ENCODE measurements at regions not wholly inside any gene's neighbourhood (a gene's known extent, or its start where the extent isn't known, plus 50 kb on each side); places are given as distances from the start of the nearest gene placed in this dataset.

DNA sequence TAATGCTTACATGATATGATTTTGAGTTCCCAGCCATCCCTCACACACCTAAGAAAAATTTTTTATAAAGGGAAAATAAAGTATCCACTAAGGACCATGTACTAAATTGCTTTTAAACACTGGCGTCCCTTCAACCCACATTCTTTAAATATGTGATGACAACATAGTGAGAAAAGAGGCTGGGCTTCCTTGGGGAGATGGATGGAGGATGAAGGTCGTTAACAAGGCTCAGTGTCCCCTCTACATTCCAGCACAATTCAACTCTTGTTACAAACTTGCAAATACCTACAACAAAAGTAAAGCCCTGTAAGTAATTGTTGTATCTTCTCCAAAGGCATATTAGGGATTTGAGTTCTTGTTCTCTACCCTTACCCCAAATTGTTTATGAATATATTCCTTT, 87.2 kb upstream of the SLC4A7 start:
- no peaks in the 10 kb centered on the region for H3K36me3 ChIP-seq
- intact Hi-C loops (cut with DNase I), result no loop called here
- H3K4me1 ChIP-seq (replicated peaks), result no peaks in the 10 kb centered on the region
- H3K9me3 ChIP-seq, result no peaks in the 10 kb centered on the region
- 64% methylated on average over 2 of the region's 2 CpGs for WGBS
- no peak for DNase-seq (ENCODE audit: low spot score)
- TF ChIP-seq, protein P1, sequence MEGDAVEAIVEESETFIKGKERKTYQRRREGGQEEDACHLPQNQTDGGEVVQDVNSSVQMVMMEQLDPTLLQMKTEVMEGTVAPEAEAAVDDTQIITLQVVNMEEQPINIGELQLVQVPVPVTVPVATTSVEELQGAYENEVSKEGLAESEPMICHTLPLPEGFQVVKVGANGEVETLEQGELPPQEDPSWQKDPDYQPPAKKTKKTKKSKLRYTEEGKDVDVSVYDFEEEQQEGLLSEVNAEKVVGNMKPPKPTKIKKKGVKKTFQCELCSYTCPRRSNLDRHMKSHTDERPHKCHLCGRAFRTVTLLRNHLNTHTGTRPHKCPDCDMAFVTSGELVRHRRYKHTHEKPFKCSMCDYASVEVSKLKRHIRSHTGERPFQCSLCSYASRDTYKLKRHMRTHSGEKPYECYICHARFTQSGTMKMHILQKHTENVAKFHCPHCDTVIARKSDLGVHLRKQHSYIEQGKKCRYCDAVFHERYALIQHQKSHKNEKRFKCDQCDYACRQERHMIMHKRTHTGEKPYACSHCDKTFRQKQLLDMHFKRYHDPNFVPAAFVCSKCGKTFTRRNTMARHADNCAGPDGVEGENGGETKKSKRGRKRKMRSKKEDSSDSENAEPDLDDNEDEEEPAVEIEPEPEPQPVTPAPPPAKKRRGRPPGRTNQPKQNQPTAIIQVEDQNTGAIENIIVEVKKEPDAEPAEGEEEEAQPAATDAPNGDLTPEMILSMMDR (IDR thresholded peaks at IDR 0.05), result no peak
- TF ChIP-seq POLR2A (IDR thresholded peaks at IDR 0.05) (no peak), POLR2AphosphoS5 (IDR thresholded peaks at IDR 0.05) (no peak)
- H3K4me3 ChIP-seq, result no peak overlapping the region
- H3K27me3 ChIP-seq (replicated peaks; ENCODE audit: insufficient read depth), result no peaks in the 10 kb centered on the region
- no peak overlapping the region for H3K27ac ChIP-seq

DNA sequence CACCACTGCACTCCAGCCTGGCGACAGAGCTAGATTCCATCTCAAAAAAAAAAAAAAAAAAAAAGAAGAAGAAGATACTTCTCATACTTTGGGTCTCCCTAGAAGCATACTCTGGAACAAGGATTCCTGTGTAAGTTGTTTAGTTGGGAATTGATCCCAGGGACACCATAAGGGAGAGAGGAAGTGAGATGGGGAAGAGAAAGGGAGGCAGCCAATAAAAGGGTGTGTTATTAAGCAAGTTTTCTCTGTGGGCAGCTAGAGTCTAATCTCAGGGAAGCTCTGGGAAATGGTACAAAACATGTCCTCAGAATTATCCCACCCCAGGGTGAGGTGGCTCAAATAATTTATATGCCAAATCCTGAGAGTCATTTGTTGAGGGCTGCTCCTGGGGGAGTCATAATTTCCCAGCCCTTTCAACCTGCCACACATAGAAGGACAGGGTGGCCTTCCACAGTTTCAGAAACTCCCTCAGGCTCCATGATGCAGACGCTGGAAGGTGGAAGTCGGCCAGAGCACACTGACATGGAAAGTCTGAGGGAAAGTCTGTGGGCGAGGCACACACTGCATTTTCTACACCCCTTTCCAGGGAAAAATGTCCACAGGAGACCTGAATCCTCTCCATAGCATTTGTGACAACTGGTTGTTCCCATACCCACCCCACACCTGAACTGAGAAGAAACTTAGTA, 86.4 kb upstream of the SLC4A7 start:
- WGBS, result 71% methylated on average over 4 of the region's 4 CpGs
- TF ChIP-seq, protein P1 (IDR thresholded peaks at IDR 0.05), result no peak
- no peak for TF ChIP-seq POLR2A (IDR thresholded peaks at IDR 0.05)
- TF ChIP-seq POLR2AphosphoS5 (IDR thresholded peaks at IDR 0.05), result no peak
- H3K9me3 ChIP-seq, result no peaks in the 10 kb centered on the region
- DNase-seq (ENCODE audit: low spot score), result no peak
- no peak overlapping the region for H3K4me3 ChIP-seq
- intact Hi-C loops (cut with DNase I), result no loop called here
- H3K27me3 ChIP-seq (replicated peaks; ENCODE audit: insufficient read depth), result no peaks in the 10 kb centered on the region
- no peaks in the 10 kb centered on the region for H3K4me1 ChIP-seq (replicated peaks)
- H3K36me3 ChIP-seq, result no peaks in the 10 kb centered on the region
- peak overlapping the region; percentile 16 to 21 for H3K27ac ChIP-seq

- Histone ChIP-seq H3K36me3 (no peaks in the 10 kb centered on the region), H3K27ac (peak overlapping the region; percentile 14 to 32), H3K27me3 (replicated peaks; ENCODE audit: insufficient read depth) (no peaks in the 10 kb centered on the region), H3K4me3 (no peak overlapping the region), H3K9me3 (no peaks in the 10 kb centered on the region), H3K4me1 (replicated peaks) (no peaks in the 10 kb centered on the region)
- DNase-seq (ENCODE audit: low spot score), result peak; percentile 66
- intact Hi-C loops (cut with DNase I), result no loop called here
- 17% methylated on average over 5 of the region's 5 CpGs for WGBS
- TF ChIP-seq, protein P1 (IDR thresholded peaks at IDR 0.05), result no peak
- TF ChIP-seq POLR2A (IDR thresholded peaks at IDR 0.05) (no peak), POLR2AphosphoS5 (IDR thresholded peaks at IDR 0.05) (peak; percentile 40)
Measured at GRCh38 chr3:27568393-27568792, 84.2 kb upstream of the SLC4A7 start.

- 79% methylated on average over 1 of the region's 1 CpG for WGBS
- Histone ChIP-seq H3K4me3 (no peak overlapping the region), H3K27ac (no peak overlapping the region), H3K9me3 (no peaks in the 10 kb centered on the region), H3K36me3 (no peaks in the 10 kb centered on the region), H3K4me1 (replicated peaks) (no peaks in the 10 kb centered on the region), H3K27me3 (replicated peaks; ENCODE audit: insufficient read depth) (no peaks in the 10 kb centered on the region)
- no peak for TF ChIP-seq POLR2AphosphoS5 (IDR thresholded peaks at IDR 0.05)
- TF ChIP-seq, protein P1 (IDR thresholded peaks at IDR 0.05), result no peak
- TF ChIP-seq POLR2A (IDR thresholded peaks at IDR 0.05), result no peak
- intact Hi-C loops (cut with DNase I), result no loop called here
- no peak for DNase-seq (ENCODE audit: low spot score)
Measured at GRCh38 chr3:27567251-27567650, 83.1 kb upstream of the SLC4A7 start.

- Histone ChIP-seq H3K27ac (no peak overlapping the region), H3K36me3 (no peaks in the 10 kb centered on the region), H3K4me3 (no peak overlapping the region), H3K27me3 (replicated peaks; ENCODE audit: insufficient read depth) (no peaks in the 10 kb centered on the region), H3K9me3 (no peaks in the 10 kb centered on the region), H3K4me1 (replicated peaks) (no peaks in the 10 kb centered on the region)
- DNase-seq (ENCODE audit: low spot score), result no peak
- intact Hi-C loops (cut with DNase I), result no loop called here
- TF ChIP-seq POLR2A (IDR thresholded peaks at IDR 0.05), result no peak
- TF ChIP-seq POLR2AphosphoS5 (IDR thresholded peaks at IDR 0.05), result no peak
- TF ChIP-seq, protein P1 (IDR thresholded peaks at IDR 0.05), result no peak
- WGBS, result 84% methylated on average over 5 of the region's 5 CpGs
Measured at GRCh38 chr3:27565201-27565852, 81.1 kb upstream of the SLC4A7 start.
